Panc1 (cell line): ENCODE measurements at regions not wholly inside any gene's neighbourhood (a gene's known extent, or its start where the extent isn't known, plus 50 kb on each side); places are given as distances from the start of the nearest gene placed in this dataset.

Experiments used
- ATAC-seq: fragments of 200-7000 bp; cut with Tn5 transposase; 2 replicates; pipeline ENCODE4 v1.9.1; 2020; ENCODE audit warnings: mild to moderate bottlenecking, moderate library complexity
- BruUV-seq: library from RNA; stranded (reverse); fragments of 400-500 nt; replicated peaks from 2 replicates; lab custom pipeline; 2021; lab: Mats Ljungman, UMichigan
- CTCF ChIA-PET: fragments of 300-600 bp; sonication (Branson Sonifier 250); formaldehyde crosslinking; loops from one replicate; lab custom pipeline; 2022; ENCODE audit warnings: antibody characterized with exemption; lab: Charles Lee
- POLR2A ChIA-PET: fragments of 300-600 bp; sonication (Branson Sonifier 250); formaldehyde crosslinking; loops from one replicate; lab custom pipeline; 2022; ENCODE audit warnings: antibody characterized with exemption; lab: Charles Lee
- DNase-seq: peaks from one replicate; pipeline ENCODE4 v3.0.0-alpha.2; 2010; ENCODE audit warnings: low read depth, low spot score
- H3K27ac ChIP-seq: 2 replicates; pipeline ENCODE4 v1.5.1; 2011; ENCODE audit warnings: mild to moderate bottlenecking, low read length, inconsistent platforms
- H3K27me3 ChIP-seq: fragments of 200-500 bp; sonication (Bioruptor generic); 2 replicates; pipeline ENCODE4 v1.6.0; 2014; ENCODE audit warnings: low read length, inconsistent platforms; ENCODE audit not compliant: control insufficient read depth, insufficient read depth
- H3K36me3 ChIP-seq: fragments of 200-500 bp; sonication (Bioruptor generic); 2 replicates; pipeline ENCODE4 v1.5.1; 2014; ENCODE audit warnings: inconsistent platforms, mild to moderate bottlenecking, low read length, moderate library complexity; ENCODE audit not compliant: control insufficient read depth, insufficient read depth
- H3K4me1 ChIP-seq: 2 replicates; pipeline ENCODE4 v1.5.1; 2011; ENCODE audit warnings: inconsistent platforms, mild to moderate bottlenecking, low read length, moderate library complexity; ENCODE audit not compliant: control insufficient read depth, insufficient read depth
- H3K4me3 ChIP-seq, 2 experiments: 2 replicates each; pipeline ENCODE4 v1.5.1; 2011 to 2012; ENCODE audit warnings: low read depth in 2 of 2, low read length in 2 of 2, mild to moderate bottlenecking in 2 of 2, inconsistent platforms in 1 of 2, moderate library complexity in 1 of 2
- H3K9me3 ChIP-seq: fragments of 200-500 bp; sonication (Bioruptor generic); 2 replicates; pipeline ENCODE4 v1.5.1; 2014; ENCODE audit warnings: low read depth, mild to moderate bottlenecking, inconsistent platforms, low read length, moderate library complexity; ENCODE audit not compliant: control insufficient read depth, insufficient read depth
- POLR2AphosphoS5 ChIP-seq: IDR thresholded peaks from 2 replicates; pipeline ENCODE4 v1.6.1; 2012; ENCODE audit warnings: mild to moderate bottlenecking, low read depth, low read length, moderate library complexity
- SIN3A ChIP-seq: IDR thresholded peaks from 2 replicates; pipeline ENCODE4 v1.6.1; 2012; ENCODE audit warnings: low read depth, mild to moderate bottlenecking, low read length, moderate library complexity, borderline replicate concordance; ENCODE audit not compliant: insufficient read depth
- TCF7L2 ChIP-seq: IDR thresholded peaks from 2 replicates; pipeline ENCODE4 v1.6.1; 2011; ENCODE audit warnings: mild to moderate bottlenecking, low read depth, low read length, inconsistent platforms
- in situ Hi-C: cut with HindIII; loops from 2 replicates; pipeline ENCODE4 v1.10.0; 2016; ENCODE audit warnings: low sequenced_read_pairs, low pct_unique_long_range_greater_than_20kb
- intact Hi-C: fragments of 100-400 bp; cut with micrococcal nuclease; formaldehyde crosslinking; loops from one replicate; pipeline ENCODE4 v1.10.0; 2022; ENCODE audit not compliant: unreplicated experiment
- TF ChIP-seq, protein P1 (sequence below): fragments of 450-650 bp; IDR thresholded peaks from 2 replicates; pipeline ENCODE4 v1.5.1; 2017; ENCODE audit warnings: mild to moderate bottlenecking
- TF ChIP-seq, protein P2 (sequence below), 2 experiments: IDR thresholded peaks; 2 replicates each; pipeline ENCODE4 v1.6.1; 2011 to 2012; ENCODE audit warnings: low read depth in 2 of 2, control low read depth in 1 of 2, low read length in 1 of 2, mild to moderate bottlenecking in 1 of 2, moderate library complexity in 1 of 2; ENCODE audit not compliant: insufficient read depth in 1 of 2

DNA sequence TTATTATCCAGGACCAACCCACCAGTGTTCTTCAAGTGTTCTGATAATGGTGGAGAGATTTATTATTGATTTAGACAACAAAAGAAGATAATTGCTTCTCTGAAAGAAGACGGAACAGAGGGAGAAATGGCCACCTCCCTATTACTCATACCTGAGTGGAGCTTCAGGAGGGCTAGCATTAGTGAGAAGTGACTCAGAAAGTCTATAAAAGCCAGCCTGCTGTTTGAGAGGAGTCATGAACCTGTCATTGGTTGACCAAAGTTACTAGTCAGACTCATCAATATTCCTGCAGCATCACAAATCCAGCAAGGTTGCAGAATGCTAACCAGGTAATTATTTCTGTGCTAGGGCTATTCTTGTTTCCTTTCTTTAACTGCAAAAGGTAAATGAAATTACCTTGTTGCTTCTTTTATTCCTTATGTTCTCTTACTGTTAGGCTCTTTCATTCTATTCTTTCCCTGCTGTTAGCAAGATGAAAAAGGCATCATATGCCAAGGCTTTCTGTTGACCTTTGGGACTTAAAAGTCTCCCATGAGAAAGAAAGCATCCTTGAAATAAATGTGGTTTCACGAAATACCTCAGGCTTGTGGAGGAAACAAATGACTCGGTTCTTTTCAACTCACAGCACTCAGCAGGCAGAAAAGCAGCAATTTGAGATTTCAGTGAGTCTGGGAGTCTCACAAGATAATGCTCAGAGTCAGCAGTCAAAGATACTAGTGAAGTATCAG, 256.4 kb upstream of the PHYHIPL start:
- intact Hi-C loops (no loop called here), in situ Hi-C loops (no loop called here)
- TF ChIP-seq TCF7L2 (no peak), POLR2AphosphoS5 (no peak), SIN3A (no peak)
- TF ChIP-seq, protein P1, sequence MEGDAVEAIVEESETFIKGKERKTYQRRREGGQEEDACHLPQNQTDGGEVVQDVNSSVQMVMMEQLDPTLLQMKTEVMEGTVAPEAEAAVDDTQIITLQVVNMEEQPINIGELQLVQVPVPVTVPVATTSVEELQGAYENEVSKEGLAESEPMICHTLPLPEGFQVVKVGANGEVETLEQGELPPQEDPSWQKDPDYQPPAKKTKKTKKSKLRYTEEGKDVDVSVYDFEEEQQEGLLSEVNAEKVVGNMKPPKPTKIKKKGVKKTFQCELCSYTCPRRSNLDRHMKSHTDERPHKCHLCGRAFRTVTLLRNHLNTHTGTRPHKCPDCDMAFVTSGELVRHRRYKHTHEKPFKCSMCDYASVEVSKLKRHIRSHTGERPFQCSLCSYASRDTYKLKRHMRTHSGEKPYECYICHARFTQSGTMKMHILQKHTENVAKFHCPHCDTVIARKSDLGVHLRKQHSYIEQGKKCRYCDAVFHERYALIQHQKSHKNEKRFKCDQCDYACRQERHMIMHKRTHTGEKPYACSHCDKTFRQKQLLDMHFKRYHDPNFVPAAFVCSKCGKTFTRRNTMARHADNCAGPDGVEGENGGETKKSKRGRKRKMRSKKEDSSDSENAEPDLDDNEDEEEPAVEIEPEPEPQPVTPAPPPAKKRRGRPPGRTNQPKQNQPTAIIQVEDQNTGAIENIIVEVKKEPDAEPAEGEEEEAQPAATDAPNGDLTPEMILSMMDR, result no peak
- TF ChIP-seq, protein P2, sequence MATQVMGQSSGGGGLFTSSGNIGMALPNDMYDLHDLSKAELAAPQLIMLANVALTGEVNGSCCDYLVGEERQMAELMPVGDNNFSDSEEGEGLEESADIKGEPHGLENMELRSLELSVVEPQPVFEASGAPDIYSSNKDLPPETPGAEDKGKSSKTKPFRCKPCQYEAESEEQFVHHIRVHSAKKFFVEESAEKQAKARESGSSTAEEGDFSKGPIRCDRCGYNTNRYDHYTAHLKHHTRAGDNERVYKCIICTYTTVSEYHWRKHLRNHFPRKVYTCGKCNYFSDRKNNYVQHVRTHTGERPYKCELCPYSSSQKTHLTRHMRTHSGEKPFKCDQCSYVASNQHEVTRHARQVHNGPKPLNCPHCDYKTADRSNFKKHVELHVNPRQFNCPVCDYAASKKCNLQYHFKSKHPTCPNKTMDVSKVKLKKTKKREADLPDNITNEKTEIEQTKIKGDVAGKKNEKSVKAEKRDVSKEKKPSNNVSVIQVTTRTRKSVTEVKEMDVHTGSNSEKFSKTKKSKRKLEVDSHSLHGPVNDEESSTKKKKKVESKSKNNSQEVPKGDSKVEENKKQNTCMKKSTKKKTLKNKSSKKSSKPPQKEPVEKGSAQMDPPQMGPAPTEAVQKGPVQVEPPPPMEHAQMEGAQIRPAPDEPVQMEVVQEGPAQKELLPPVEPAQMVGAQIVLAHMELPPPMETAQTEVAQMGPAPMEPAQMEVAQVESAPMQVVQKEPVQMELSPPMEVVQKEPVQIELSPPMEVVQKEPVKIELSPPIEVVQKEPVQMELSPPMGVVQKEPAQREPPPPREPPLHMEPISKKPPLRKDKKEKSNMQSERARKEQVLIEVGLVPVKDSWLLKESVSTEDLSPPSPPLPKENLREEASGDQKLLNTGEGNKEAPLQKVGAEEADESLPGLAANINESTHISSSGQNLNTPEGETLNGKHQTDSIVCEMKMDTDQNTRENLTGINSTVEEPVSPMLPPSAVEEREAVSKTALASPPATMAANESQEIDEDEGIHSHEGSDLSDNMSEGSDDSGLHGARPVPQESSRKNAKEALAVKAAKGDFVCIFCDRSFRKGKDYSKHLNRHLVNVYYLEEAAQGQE (IDR thresholded peaks at IDR 0.05; ENCODE audit: insufficient read depth in 1 of 2, low read depth in 2 of 2, low read length in 1 of 2), result no peak
- Histone ChIP-seq H3K36me3 (no peaks in the 10 kb centered on the region), H3K27ac (no peak overlapping the region), H3K4me3 (no peak overlapping the region), H3K27me3 (no peaks in the 10 kb centered on the region), H3K4me1 (no peaks in the 10 kb centered on the region), H3K9me3 (no peaks in the 10 kb centered on the region)
- CTCF ChIA-PET, result no interaction called here
- POLR2A ChIA-PET, result no interaction called here
- DNase-seq (peak; percentile 72), ATAC-seq (peak; percentile 93)
- no TSS peak for BruUV-seq

DNA sequence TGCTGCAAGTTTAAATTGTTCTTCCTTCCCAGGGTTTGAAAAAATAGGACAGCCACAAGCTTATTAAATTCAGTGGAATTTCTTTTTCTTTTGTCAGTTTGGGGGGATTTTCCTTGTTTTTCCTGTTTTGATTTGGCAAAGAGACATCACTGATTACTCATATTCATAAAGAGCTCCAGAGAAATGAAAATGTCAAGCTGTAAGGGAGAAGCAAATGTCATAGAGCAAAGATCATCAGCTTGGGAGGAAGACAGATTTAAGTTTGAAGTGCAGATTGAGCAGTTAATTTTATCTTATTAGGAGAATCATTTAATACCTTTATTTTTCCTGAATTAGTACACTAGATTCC, 255.8 kb upstream of the PHYHIPL start:
- TF ChIP-seq, protein P1, result no peak
- TF ChIP-seq SIN3A (no peak), TCF7L2 (no peak), POLR2AphosphoS5 (no peak)
- TF ChIP-seq, protein P2 (IDR thresholded peaks at IDR 0.05; ENCODE audit: insufficient read depth in 1 of 2, low read depth in 2 of 2, low read length in 1 of 2), result no peak
- BruUV-seq, result no TSS peak
- H3K36me3 ChIP-seq, result no peaks in the 10 kb centered on the region
- POLR2A ChIA-PET, result no interaction called here
- in situ Hi-C loops, result no loop called here
- no peak overlapping the region for H3K27ac ChIP-seq
- H3K9me3 ChIP-seq, result no peaks in the 10 kb centered on the region
- DNase-seq (peak; percentile 13), ATAC-seq (0 out of 2 replicates have a peak, but pooled peaks have one; percentile 43)
- no peaks in the 10 kb centered on the region for H3K4me1 ChIP-seq
- intact Hi-C loops, result no loop called here
- CTCF ChIA-PET, result no interaction called here
- no peak overlapping the region for H3K4me3 ChIP-seq
- H3K27me3 ChIP-seq, result no peaks in the 10 kb centered on the region
